ENCODE measurements at regions not wholly inside any gene's neighbourhood (a gene's known extent, or its start where the extent isn't known, plus 50 kb on each side); places are given as distances from the start of the nearest gene placed in this dataset.
"Not testable (repeated sequence)": the region's sequence is repeated elsewhere in the genome, so short reads cannot be mapped to it uniquely, and the experiment has no call there.

- H3K4ac ChIP-seq (replicated peaks; ENCODE audit: insufficient read length, low read depth, low read length); H3K14ac ChIP-seq (ENCODE audit: insufficient read length); H4K91ac ChIP-seq (replicated peaks; ENCODE audit: insufficient read length, low read length); H3K4me2 ChIP-seq (ENCODE audit: insufficient read depth in 1 of 2, low read depth in 2 of 2, low read length in 2 of 2); H3K27ac ChIP-seq (ENCODE audit: low read depth, low read length); H4K8ac ChIP-seq (ENCODE audit: extremely low read depth, insufficient read depth, low read length); H3K79me1 ChIP-seq (ENCODE audit: low read depth, low read length); H2BK20ac ChIP-seq (ENCODE audit: low read length); H2BK120ac ChIP-seq (replicated peaks; ENCODE audit: low read depth, low read length); H2BK12ac ChIP-seq (ENCODE audit: low read depth, low read length); H3K23me2 ChIP-seq (ENCODE audit: low read depth, low read length); DNase-seq (ENCODE audit: low read depth in 1 of 2, low spot score in 2 of 2); H3K23ac ChIP-seq (ENCODE audit: insufficient read length); CTCF ChIA-PET (ENCODE audit: partially characterized antibody); H3K79me2 ChIP-seq (ENCODE audit: control insufficient read depth in 1 of 2, insufficient read depth in 2 of 2, low read length in 2 of 2); H3K4me1 ChIP-seq (replicated peaks in 1 of 4; ENCODE audit: control insufficient read depth in 3 of 4, insufficient read depth in 4 of 4, low read length in 3 of 4); H2AFZ ChIP-seq (ENCODE audit: low read length); H3K27me3 ChIP-seq (replicated peaks in 1 of 4; ENCODE audit: control insufficient read depth in 3 of 4, extremely low read depth in 1 of 4, insufficient read depth in 3 of 4, low read length in 3 of 4); H3K9me3 ChIP-seq (ENCODE audit: insufficient read depth in 2 of 2, low read depth in 1 of 2, low read length in 1 of 2); H2AK5ac ChIP-seq (ENCODE audit: low read depth, low read length); H2BK15ac ChIP-seq (ENCODE audit: low read length); H3K18ac ChIP-seq (ENCODE audit: extremely low read depth, low read length); H2BK5ac ChIP-seq (ENCODE audit: low read depth, low read length); H4K5ac ChIP-seq (ENCODE audit: insufficient read length, low read depth, low read length); H3K4me3 ChIP-seq (ENCODE audit: extremely low read depth in 1 of 4, insufficient read depth in 2 of 4, low read depth in 3 of 4, low read length in 4 of 4); H4K20me1 ChIP-seq (replicated peaks in 1 of 2; ENCODE audit: control insufficient read depth in 1 of 2, insufficient read depth in 2 of 2, low read length in 2 of 2); FAIRE-seq; H3K56ac ChIP-seq (replicated peaks; ENCODE audit: insufficient read length, low read depth, low read length); H3K9ac ChIP-seq (replicated peaks in 1 of 4; ENCODE audit: extremely low read depth in 1 of 4, low read depth in 3 of 4, low read length in 3 of 4): not testable (repeated sequence)
- POLR2A ChIA-PET (ENCODE audit: partially characterized antibody): interaction anchor here (0.7 kb wide), 1 partner anchor 52 kb away, joined by 3 read pairs; no protein-coding TSS in a partner anchor
- peaks cover 6 to 32% (median 17%) of the 10 kb centered on the region in 4 experiments; a peak in 6 of 8 replicates for H3K36me3 ChIP-seq (ENCODE audit: control insufficient read depth in 2 of 4, insufficient read depth in 4 of 4, low read length in 3 of 4)
- 93% methylated on average over 11 of the region's 15 CpGs; no CpG with 5 or more reads in 1 of the 2 experiments for WGBS, 2 experiments (ENCODE audit: extremely low coverage in 1 of 2, insufficient coverage in 1 of 2, insufficient read length in 1 of 2, insufficient replicate concordance in 2 of 2, low coverage in 1 of 2, low lambda C conversion rate in 2 of 2, missing lambda C conversion rate in 1 of 2)
Measured at GRCh38 chr3:195966563-195967386, 58.4 kb upstream of the TNK2 start.

- H2BK5ac ChIP-seq (ENCODE audit: low read depth, low read length); H3K9me3 ChIP-seq (ENCODE audit: insufficient read depth in 2 of 2, low read depth in 1 of 2, low read length in 1 of 2); H3K4me1 ChIP-seq (replicated peaks in 1 of 4; ENCODE audit: control insufficient read depth in 3 of 4, insufficient read depth in 4 of 4, low read length in 3 of 4); H4K91ac ChIP-seq (replicated peaks; ENCODE audit: insufficient read length, low read length); CTCF ChIA-PET (ENCODE audit: partially characterized antibody); H3K23ac ChIP-seq (ENCODE audit: insufficient read length); H4K8ac ChIP-seq (ENCODE audit: extremely low read depth, insufficient read depth, low read length); H2BK15ac ChIP-seq (ENCODE audit: low read length); H3K27me3 ChIP-seq (replicated peaks in 1 of 4; ENCODE audit: control insufficient read depth in 3 of 4, extremely low read depth in 1 of 4, insufficient read depth in 3 of 4, low read length in 3 of 4); H4K5ac ChIP-seq (ENCODE audit: insufficient read length, low read depth, low read length); H3K79me1 ChIP-seq (ENCODE audit: low read depth, low read length); H3K4ac ChIP-seq (replicated peaks; ENCODE audit: insufficient read length, low read depth, low read length); H2AK5ac ChIP-seq (ENCODE audit: low read depth, low read length); H2BK120ac ChIP-seq (replicated peaks; ENCODE audit: low read depth, low read length); H3K56ac ChIP-seq (replicated peaks; ENCODE audit: insufficient read length, low read depth, low read length); DNase-seq (ENCODE audit: low read depth in 1 of 2, low spot score in 2 of 2); H2AFZ ChIP-seq (ENCODE audit: low read length); H3K18ac ChIP-seq (ENCODE audit: extremely low read depth, low read length); H2BK12ac ChIP-seq (ENCODE audit: low read depth, low read length); FAIRE-seq; H4K20me1 ChIP-seq (replicated peaks in 1 of 2; ENCODE audit: control insufficient read depth in 1 of 2, insufficient read depth in 2 of 2, low read length in 2 of 2); H3K14ac ChIP-seq (ENCODE audit: insufficient read length); H3K23me2 ChIP-seq (ENCODE audit: low read depth, low read length); H3K79me2 ChIP-seq (ENCODE audit: control insufficient read depth in 1 of 2, insufficient read depth in 2 of 2, low read length in 2 of 2); H3K9ac ChIP-seq (replicated peaks in 1 of 4; ENCODE audit: extremely low read depth in 1 of 4, low read depth in 3 of 4, low read length in 3 of 4); H3K4me2 ChIP-seq (ENCODE audit: insufficient read depth in 1 of 2, low read depth in 2 of 2, low read length in 2 of 2); H3K27ac ChIP-seq (ENCODE audit: low read depth, low read length); H3K4me3 ChIP-seq (ENCODE audit: extremely low read depth in 1 of 4, insufficient read depth in 2 of 4, low read depth in 3 of 4, low read length in 4 of 4); POLR2A ChIA-PET (ENCODE audit: partially characterized antibody); H2BK20ac ChIP-seq (ENCODE audit: low read length): not testable (repeated sequence)
- WGBS, 2 experiments (ENCODE audit: extremely low coverage in 1 of 2, insufficient coverage in 1 of 2, insufficient read length in 1 of 2, insufficient replicate concordance in 2 of 2, low coverage in 1 of 2, low lambda C conversion rate in 2 of 2, missing lambda C conversion rate in 1 of 2): 95% methylated on average over 11 of the region's 12 CpGs; no CpG with 5 or more reads in 1 of the 2 experiments
- peaks cover 4 to 19% (median 11%) of the 10 kb centered on the region in 4 experiments; a peak in 6 of 8 replicates for H3K36me3 ChIP-seq (ENCODE audit: control insufficient read depth in 2 of 4, insufficient read depth in 4 of 4, low read length in 3 of 4)
Measured at GRCh38 chr3:195965217-195965616, 56.9 kb upstream of the TNK2 start.

Measured in H1 (cell line).